AG04449 (cell line): ENCODE measurements at regions not wholly inside any gene's neighbourhood (a gene's known extent, or its start where the extent isn't known, plus 50 kb on each side); places are given as distances from the start of the nearest gene placed in this dataset.
"Not testable (repeated sequence)": the region's sequence is repeated elsewhere in the genome, so short reads cannot be mapped to it uniquely, and the experiment has no call there.

Source experiments
- CTCF ChIA-PET: fragments of 350-600 bp; formaldehyde crosslinking; extraction: SDS; loops from one replicate; lab custom pipeline; 2021; ENCODE audit warnings: antibody characterized with exemption; lab: Yijun Ruan, JAX
- POLR2A ChIA-PET: fragments of 400-600, 350-600 bp; formaldehyde crosslinking; extraction: SDS; loops from one replicate; lab custom pipeline; 2020; ENCODE audit warnings: antibody characterized with exemption, inconsistent platforms; lab: Yijun Ruan, JAX
- DNase-seq: peaks from one replicate; pipeline ENCODE4 v3.0.0-alpha.2; 2010; ENCODE audit warnings: low read depth, low spot score
- H3K4me3 ChIP-seq: 2 replicates; pipeline ENCODE4 v1.5.1; 2011; ENCODE audit warnings: low read depth, mild to moderate bottlenecking, control low read depth, low read length
- CTCF ChIP-seq: IDR thresholded peaks from one replicate; pipeline ENCODE4 v1.5.1; 2011; ENCODE audit warnings: mild to moderate bottlenecking, moderate library complexity, low read length, control low read depth, inconsistent platforms; ENCODE audit not compliant: insufficient read depth; ENCODE audit errors: missing control alignments

DNA sequence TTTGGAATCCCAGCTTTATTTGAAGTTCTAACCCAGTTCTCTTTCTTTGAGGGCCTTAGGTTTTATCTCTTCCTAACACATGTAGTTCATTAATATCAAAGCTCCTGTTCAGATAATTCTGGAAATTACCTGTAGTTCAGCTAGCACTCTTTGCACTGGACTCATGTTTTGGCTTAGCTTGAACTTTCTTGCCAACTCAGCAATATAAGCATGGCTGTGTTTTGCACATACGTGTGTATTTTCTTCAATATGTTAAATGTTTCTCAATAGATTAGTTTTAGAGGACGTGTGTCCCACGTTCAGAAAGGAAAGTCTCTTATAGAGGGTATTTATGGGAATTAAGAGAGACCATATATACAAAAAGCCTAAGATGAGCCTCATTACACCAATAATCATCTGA lies 271.8 kb upstream of the USP25 start:
- DNase-seq, result no peak
- no peak for TF ChIP-seq CTCF
- POLR2A ChIA-PET, result no interaction called here
- CTCF ChIA-PET, result no interaction called here
- H3K4me3 ChIP-seq, result no peak overlapping the region

GRCh38 chr21:15462092-15462491 lies 267.7 kb upstream of the USP25 start:
- no peak overlapping the region for H3K4me3 ChIP-seq
- POLR2A ChIA-PET, result no interaction called here
- CTCF ChIA-PET, result interaction anchor here (1.7 kb wide), 1 partner anchor 21 kb away, joined by 5 read pairs; no protein-coding TSS in a partner anchor
- no peak for DNase-seq
- no peak for TF ChIP-seq CTCF

- no peak for DNase-seq
- TF ChIP-seq CTCF, result no peak
- CTCF ChIA-PET, result interaction anchor here (1.2 kb wide), 1 partner anchor 16 kb away, joined by 3 read pairs; no protein-coding TSS in a partner anchor
- POLR2A ChIA-PET, result no interaction called here
- H3K4me3 ChIP-seq, result no peak overlapping the region
Observed at GRCh38 chr21:15466329-15466728, 263.5 kb upstream of the USP25 start.

- CTCF ChIA-PET, result no interaction called here
- no peak overlapping the region for H3K4me3 ChIP-seq
- TF ChIP-seq CTCF, result no peak
- DNase-seq, result no peak
- POLR2A ChIA-PET, result no interaction called here
Observed at GRCh38 chr21:15468368-15468767, 261.4 kb upstream of the USP25 start.

- POLR2A ChIA-PET, result no interaction called here
- CTCF ChIA-PET, result interaction anchor here (0.7 kb wide), 1 partner anchor 10 kb away, joined by 3 read pairs; no protein-coding TSS in a partner anchor
Observed at GRCh38 chr21:15472108-15473040, 257.4 kb upstream of the USP25 start.

DNA sequence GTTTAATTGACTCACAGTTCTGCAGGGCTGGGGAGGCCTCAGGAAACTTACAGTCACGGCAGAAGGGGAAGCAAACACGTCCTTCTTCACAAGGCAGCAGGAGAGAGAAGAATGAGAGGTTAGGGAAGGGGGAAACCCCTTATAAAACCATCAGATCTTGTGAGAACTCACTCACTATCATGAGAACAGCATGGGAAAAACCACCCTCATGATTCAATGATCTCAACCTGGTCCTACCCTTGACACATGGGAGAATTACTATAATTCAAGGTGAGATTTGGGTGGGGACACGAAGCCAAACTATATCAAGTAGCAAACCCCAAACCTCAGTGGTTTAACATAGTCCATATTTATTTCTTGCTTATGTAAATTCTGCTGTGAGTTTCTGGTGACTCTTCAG lies 252.0 kb upstream of the USP25 start:
- CTCF ChIA-PET, H3K4me3 ChIP-seq, DNase-seq, POLR2A ChIA-PET: not testable (repeated sequence)

More at GRCh38 chr21:15472108-15473040, 257.4 kb upstream of the USP25 start:
- no peak for DNase-seq
- no peak for TF ChIP-seq CTCF
- H3K4me3 ChIP-seq, result no peak overlapping the region
